Activated CD4-positive, alpha-beta T cell treated with anti-CD3 and anti-CD28 coated beads for 4 hours (primary cell): ENCODE measurements at regions not wholly inside any gene's neighbourhood (a gene's known extent, or its start where the extent isn't known, plus 50 kb on each side); places are given as distances from the start of the nearest gene placed in this dataset.
"Not testable (repeated sequence)": the region's sequence is repeated elsewhere in the genome, so short reads cannot be mapped to it uniquely, and the experiment has no call there.

Experiments
- DNase-seq, 2 donors: peaks; one replicate each; pipeline ENCODE4 v3.0.0-alpha.2; 2020

DNA sequence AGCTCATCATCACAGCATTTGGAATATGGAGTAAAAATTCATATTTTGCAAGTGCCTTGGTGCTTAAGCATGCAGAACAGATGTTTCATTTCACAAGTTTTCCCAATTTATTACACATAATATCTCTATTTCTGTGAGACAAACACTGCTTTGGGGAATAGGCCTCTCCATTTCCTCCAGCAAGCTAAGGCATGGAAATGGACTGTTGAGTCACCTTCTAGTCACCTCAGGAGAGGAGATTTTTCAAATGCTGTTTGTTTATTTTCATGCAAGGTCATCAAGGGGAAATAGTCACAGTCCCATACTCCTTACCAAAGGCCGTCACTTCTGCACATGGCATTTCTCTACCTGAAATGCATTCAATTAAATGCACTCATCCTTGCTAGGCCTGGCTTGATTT lies 57.4 kb upstream of the NUTM2D start:
- DNase-seq, result not testable (repeated sequence)

DNA sequence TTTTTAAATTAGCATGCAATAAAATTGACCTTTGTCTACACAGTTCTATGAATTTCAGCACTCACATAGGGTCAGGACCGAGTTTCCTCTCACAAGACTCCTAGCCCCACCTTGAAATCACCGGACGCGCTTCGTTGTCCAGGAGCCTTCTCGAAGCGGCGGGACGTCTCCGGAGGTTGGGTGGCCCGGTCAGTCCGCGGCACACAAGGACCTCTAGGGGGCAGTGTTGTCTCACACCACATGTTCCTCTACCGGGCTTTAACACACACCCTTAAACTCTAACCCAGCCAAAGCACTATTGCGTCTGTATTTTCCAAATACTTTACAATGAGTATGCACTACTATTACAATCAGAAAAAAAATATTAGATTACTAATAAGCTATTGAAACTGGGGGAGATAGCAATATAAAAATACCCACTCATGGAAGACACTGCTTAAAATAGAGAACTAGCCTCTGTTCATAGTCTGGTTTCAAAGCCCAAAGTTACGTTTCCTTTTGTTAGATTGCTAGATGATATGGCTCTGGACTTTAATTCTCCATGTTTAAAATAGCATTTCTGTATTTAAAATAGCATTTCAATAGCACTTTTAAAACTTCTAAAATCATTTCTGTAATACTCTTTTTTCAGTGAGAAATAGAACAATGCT lies 56.0 kb upstream of the NUTM2D start:
- DNase-seq, result peak; percentile 18 to 30

DNA sequence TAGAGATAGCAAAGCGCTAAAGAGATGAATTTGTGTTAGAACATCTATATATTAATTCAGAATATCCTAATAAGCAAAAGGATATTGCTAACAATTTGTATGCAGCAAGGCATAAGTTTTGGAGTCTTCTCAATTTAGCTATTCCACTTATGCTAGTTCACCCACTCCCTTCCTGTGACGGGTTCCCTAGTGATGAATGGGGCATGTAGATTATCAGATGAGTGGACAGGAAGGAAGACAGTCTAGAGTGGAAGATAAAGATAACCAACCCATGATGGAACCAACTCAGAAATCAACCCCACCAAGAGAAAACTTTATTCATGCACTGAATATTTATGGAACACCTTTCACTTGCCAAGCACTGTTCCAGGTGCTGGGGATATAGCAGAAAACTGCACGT lies 55.4 kb upstream of the NUTM2D start:
- DNase-seq, result not testable (repeated sequence)

DNA sequence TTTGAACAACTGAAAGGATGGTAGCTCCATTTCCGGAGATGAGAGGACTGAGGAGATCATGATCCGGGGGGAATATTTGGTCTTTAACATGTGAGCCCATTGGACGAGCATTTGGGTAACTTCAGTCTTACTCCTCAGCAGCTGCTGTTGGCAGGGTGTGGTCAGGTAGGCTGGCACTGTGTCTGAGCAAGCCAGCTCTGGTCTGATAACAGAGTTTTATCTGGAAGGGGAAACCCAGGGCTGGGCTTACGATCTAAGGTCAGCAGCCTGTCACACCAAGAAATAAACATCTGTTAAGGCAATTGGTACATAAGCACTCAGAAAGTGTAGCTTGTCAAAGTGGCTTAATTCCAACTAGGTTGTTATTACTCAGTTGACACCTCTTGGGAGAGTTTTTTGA lies 53.8 kb upstream of the NUTM2D start:
- DNase-seq, result not testable (repeated sequence)

DNA sequence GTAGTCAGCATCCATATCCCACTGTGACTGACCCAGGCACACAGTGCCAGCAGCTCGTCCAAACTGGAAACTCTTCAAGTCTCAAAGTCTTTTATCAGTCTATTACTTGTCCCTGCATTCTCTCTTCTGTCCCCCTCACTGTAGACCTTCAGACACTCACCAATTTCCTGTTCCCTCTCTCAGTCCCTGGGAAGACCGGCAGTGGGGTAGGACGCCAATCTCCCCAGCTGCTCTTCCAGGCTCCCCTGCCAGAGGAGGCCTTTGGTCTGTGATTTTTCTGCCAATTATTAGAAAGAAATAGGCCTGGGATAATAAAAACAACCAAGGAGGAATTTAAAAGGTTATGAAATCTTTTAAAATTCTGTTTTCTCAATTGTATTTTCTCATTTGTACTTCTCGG lies 50.9 kb upstream of the NUTM2D start:
- DNase-seq, result not testable (repeated sequence)
